Loucy (cell line): ENCODE measurements at regions not wholly inside any gene's neighbourhood (a gene's known extent, or its start where the extent isn't known, plus 50 kb on each side); places are given as distances from the start of the nearest gene placed in this dataset.

Source experiments
- H2AFZ ChIP-seq: fragments of 200-600 bp; sonication (generic); 2 replicates; pipeline ENCODE4 v1.6.0; 2016; ENCODE audit warnings: antibody characterized with exemption, mild to moderate bottlenecking, low read length, moderate library complexity
- H3F3A ChIP-seq: fragments of 200-600 bp; 2 replicates; pipeline ENCODE4 v1.6.0; 2016; ENCODE audit warnings: antibody characterized with exemption, low read depth, mild to moderate bottlenecking
- H3K27me3 ChIP-seq: fragments of 200-600 bp; sonication (generic); 2 replicates; pipeline ENCODE4 v1.6.1; 2014; ENCODE audit warnings: low read length, mild to moderate bottlenecking; ENCODE audit not compliant: insufficient read depth, poor library complexity, severe bottlenecking
- H3K36me3 ChIP-seq: fragments of 200-600 bp; sonication (generic); 2 replicates; pipeline ENCODE4 v1.6.1; 2016; ENCODE audit warnings: low read length; ENCODE audit not compliant: insufficient read depth
- H3K4me1 ChIP-seq: fragments of 200-600 bp; sonication (generic); 2 replicates; pipeline ENCODE4 v1.5.1; 2014; ENCODE audit warnings: low read length, mild to moderate bottlenecking; ENCODE audit not compliant: insufficient read depth, poor library complexity, severe bottlenecking
- H3K4me2 ChIP-seq: fragments of 200-600 bp; sonication (generic); 2 replicates; pipeline ENCODE4 v1.6.0; 2014; ENCODE audit warnings: antibody characterized with exemption, low read length, low read depth, mild to moderate bottlenecking; ENCODE audit not compliant: poor library complexity, severe bottlenecking
- H3K4me3 ChIP-seq: fragments of 200-600 bp; sonication (generic); 2 replicates; pipeline ENCODE4 v1.5.1; 2014; ENCODE audit warnings: low read length, mild to moderate bottlenecking, mixed read lengths; ENCODE audit not compliant: poor library complexity, severe bottlenecking
- H3K79me2 ChIP-seq: fragments of 200-600 bp; sonication (generic); 2 replicates; pipeline ENCODE4 v1.6.1; 2014; ENCODE audit warnings: low read length; ENCODE audit not compliant: insufficient read depth
- H3K9ac ChIP-seq: fragments of 200-600 bp; sonication (generic); 2 replicates; pipeline ENCODE4 v1.6.0; 2014; ENCODE audit warnings: mild to moderate bottlenecking, low read depth, low read length, moderate library complexity; ENCODE audit not compliant: poor library complexity, severe bottlenecking
- H3K9me2 ChIP-seq: fragments of 200-600 bp; sonication (generic); replicated peaks from 2 replicates; pipeline ENCODE4 v1.6.1; 2016; ENCODE audit warnings: low read depth, low read length, mixed read lengths
- H3K9me3 ChIP-seq: fragments of 200-600 bp; sonication (generic); 2 replicates; pipeline ENCODE4 v1.6.1; 2014; ENCODE audit warnings: mild to moderate bottlenecking, antibody characterized with exemption, low read length, low read depth; ENCODE audit not compliant: insufficient read depth
- H4K20me1 ChIP-seq: fragments of 200-600 bp; sonication (generic); 2 replicates; pipeline ENCODE4 v1.6.0; 2014; ENCODE audit warnings: antibody characterized with exemption, low read length, mild to moderate bottlenecking; ENCODE audit not compliant: insufficient read depth, poor library complexity, severe bottlenecking
- EZH2phosphoT487 ChIP-seq: fragments of 200-600 bp; IDR thresholded peaks from 2 replicates; pipeline ENCODE4 v1.6.1; 2018; ENCODE audit warnings: antibody characterized with exemption, mild to moderate bottlenecking, moderate library complexity, borderline replicate concordance
- TF ChIP-seq, protein P1 (sequence below): fragments of 200-600 bp; sonication (generic); conservative IDR thresholded peaks from 2 replicates; pipeline ENCODE4 v1.5.1; 2014; ENCODE audit warnings: mild to moderate bottlenecking, antibody characterized with exemption, low read length

DNA sequence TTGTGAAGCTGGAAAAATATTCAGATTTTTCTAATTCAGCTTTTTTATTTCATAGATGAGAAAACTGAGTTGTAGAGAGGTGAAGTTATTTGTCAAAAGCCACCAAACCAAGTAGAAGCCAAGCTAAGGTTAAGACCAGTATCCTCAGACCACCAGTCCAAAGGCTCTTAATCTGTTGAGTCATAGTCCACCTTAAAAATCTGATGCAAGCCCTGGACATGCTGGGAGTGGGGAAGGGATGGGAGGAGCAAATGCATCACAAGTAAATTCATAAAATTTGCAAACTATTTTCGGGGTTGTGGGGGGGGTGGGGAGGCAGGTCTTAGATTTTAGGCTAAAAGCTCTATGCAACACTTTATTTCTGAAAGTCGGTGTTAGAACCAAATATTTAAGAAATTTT, 307.7 kb upstream of the SEMA6D start:
- H4K20me1 ChIP-seq = no peaks in the 10 kb centered on the region
- H3K4me3 ChIP-seq = no peak overlapping the region
- no peak overlapping the region for H3K9ac ChIP-seq
- no peaks in the 10 kb centered on the region for H3K9me3 ChIP-seq
- TF ChIP-seq, protein P1, sequence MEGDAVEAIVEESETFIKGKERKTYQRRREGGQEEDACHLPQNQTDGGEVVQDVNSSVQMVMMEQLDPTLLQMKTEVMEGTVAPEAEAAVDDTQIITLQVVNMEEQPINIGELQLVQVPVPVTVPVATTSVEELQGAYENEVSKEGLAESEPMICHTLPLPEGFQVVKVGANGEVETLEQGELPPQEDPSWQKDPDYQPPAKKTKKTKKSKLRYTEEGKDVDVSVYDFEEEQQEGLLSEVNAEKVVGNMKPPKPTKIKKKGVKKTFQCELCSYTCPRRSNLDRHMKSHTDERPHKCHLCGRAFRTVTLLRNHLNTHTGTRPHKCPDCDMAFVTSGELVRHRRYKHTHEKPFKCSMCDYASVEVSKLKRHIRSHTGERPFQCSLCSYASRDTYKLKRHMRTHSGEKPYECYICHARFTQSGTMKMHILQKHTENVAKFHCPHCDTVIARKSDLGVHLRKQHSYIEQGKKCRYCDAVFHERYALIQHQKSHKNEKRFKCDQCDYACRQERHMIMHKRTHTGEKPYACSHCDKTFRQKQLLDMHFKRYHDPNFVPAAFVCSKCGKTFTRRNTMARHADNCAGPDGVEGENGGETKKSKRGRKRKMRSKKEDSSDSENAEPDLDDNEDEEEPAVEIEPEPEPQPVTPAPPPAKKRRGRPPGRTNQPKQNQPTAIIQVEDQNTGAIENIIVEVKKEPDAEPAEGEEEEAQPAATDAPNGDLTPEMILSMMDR = no peak
- no peak for TF ChIP-seq EZH2phosphoT487
- H3K4me2 ChIP-seq = no peak overlapping the region
- no peaks in the 10 kb centered on the region for H3K9me2 ChIP-seq
- H3K79me2 ChIP-seq = no peaks in the 10 kb centered on the region
- H3K4me1 ChIP-seq = peaks cover 4% of the 10 kb centered on the region
- H3F3A ChIP-seq = no peaks in the 10 kb centered on the region
- H2AFZ ChIP-seq = no peak overlapping the region
- H3K27me3 ChIP-seq = no peaks in the 10 kb centered on the region
- H3K36me3 ChIP-seq = no peaks in the 10 kb centered on the region

DNA sequence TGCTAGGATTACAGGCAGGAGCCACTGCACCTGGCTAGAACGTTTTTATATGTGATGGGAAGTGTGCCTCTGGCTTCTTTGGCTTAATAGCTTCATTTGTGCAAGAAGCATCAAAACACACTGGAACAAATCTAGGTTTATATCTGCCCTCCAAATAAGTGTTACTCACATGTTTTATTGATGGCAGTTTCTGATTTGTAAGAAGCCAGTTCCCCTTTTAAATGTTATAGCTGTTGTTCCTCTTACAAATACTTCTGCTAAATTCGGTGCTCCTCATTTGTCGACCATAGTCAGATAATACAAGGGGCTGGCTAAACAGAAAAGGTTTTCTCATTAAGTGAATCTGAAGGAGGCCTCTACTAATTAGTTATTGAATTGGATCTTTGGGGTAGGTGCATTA, 307.1 kb upstream of the SEMA6D start:
- no peak overlapping the region for H2AFZ ChIP-seq
- H3K4me1 ChIP-seq = peaks cover 4% of the 10 kb centered on the region
- no peaks in the 10 kb centered on the region for H3K27me3 ChIP-seq
- no peaks in the 10 kb centered on the region for H3F3A ChIP-seq
- no peak overlapping the region for H3K4me2 ChIP-seq
- no peaks in the 10 kb centered on the region for H4K20me1 ChIP-seq
- H3K4me3 ChIP-seq = no peak overlapping the region
- H3K9me2 ChIP-seq = no peaks in the 10 kb centered on the region
- TF ChIP-seq EZH2phosphoT487 = no peak
- TF ChIP-seq, protein P1 = no peak
- H3K9ac ChIP-seq = no peak overlapping the region
- no peaks in the 10 kb centered on the region for H3K9me3 ChIP-seq
- no peaks in the 10 kb centered on the region for H3K36me3 ChIP-seq
- no peaks in the 10 kb centered on the region for H3K79me2 ChIP-seq

DNA sequence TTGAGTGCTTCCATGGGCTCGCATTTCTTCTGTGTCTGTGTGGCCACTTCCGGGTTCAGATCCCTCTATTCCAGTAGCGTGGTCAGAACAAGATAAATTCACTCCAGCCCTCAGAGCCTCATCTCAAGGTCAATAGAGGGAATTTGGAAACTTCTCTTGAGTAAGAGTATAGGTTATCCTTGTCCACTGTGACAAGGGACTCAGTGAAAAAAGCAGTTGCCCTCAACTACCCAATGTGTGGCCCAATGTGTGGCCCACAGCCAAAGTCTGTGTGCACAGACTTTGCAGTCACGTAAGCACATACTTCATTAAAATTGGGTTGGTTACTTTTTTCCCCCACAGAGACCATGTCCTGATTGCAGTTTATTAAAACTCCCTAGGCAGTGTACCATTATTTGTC, 305.6 kb upstream of the SEMA6D start:
- TF ChIP-seq EZH2phosphoT487 = no peak
- H2AFZ ChIP-seq = no peak overlapping the region
- H3K79me2 ChIP-seq = no peaks in the 10 kb centered on the region
- no peaks in the 10 kb centered on the region for H4K20me1 ChIP-seq
- H3K9ac ChIP-seq = no peak overlapping the region
- H3F3A ChIP-seq = no peaks in the 10 kb centered on the region
- H3K4me3 ChIP-seq = no peak overlapping the region
- H3K27me3 ChIP-seq = no peaks in the 10 kb centered on the region
- no peaks in the 10 kb centered on the region for H3K9me2 ChIP-seq
- H3K36me3 ChIP-seq = no peaks in the 10 kb centered on the region
- H3K4me2 ChIP-seq = no peak overlapping the region
- H3K9me3 ChIP-seq = no peaks in the 10 kb centered on the region
- H3K4me1 ChIP-seq = peaks cover 4% of the 10 kb centered on the region

DNA sequence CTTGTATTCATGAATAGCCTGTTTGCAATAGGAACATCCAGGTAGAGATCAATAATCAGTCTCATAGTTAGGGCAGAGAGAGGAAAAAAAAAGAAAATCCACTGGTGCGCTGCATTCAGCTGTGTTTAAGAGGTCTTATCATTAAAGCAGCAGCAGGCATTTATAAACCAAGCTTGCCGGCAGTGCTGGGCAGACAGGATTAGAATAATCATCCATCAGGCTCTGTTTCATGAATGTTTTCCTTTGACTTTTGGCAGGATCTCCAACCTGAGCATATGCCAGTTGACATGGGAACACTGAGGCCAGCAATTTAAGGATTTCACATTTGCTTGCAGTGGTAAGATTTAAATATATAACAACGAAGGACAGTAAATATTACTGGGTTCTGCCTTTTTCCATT, 305.2 kb upstream of the SEMA6D start:
- Histone ChIP-seq H3K9me2 (no peaks in the 10 kb centered on the region), H3K27me3 (no peaks in the 10 kb centered on the region), H3K4me1 (peaks cover 4% of the 10 kb centered on the region), H3K4me3 (no peak overlapping the region), H3F3A (no peaks in the 10 kb centered on the region), H3K36me3 (no peaks in the 10 kb centered on the region), H3K4me2 (no peak overlapping the region), H3K9me3 (no peaks in the 10 kb centered on the region), H3K9ac (no peak overlapping the region), H3K79me2 (no peaks in the 10 kb centered on the region), H2AFZ (no peak overlapping the region), H4K20me1 (no peaks in the 10 kb centered on the region)
- no peak for TF ChIP-seq EZH2phosphoT487
- TF ChIP-seq, protein P1 = no peak
